Spleen (tissue), 11 donors: ENCODE measurements at regions not wholly inside any gene's neighbourhood (a gene's known extent, or its start where the extent isn't known, plus 50 kb on each side); places are given as distances from the start of the nearest gene placed in this dataset.

Source experiments
- DNase-seq: peaks from one replicate; pipeline ENCODE4 v3.0.0-alpha.2; 2020
- H3K27ac ChIP-seq, 8 donors: fragments of 200-600 bp; sonication (generic) in 7 of 8; 1 replicate in 4 of 8; 2 replicates in 4 of 8; pipeline versions ENCODE4 v1.5.0 to v1.8.0; 2016 to 2021; ENCODE audit warnings: inconsistent platforms in 4 of 8, mild to moderate bottlenecking in 4 of 8, moderate library complexity in 1 of 8
- H3K27me3 ChIP-seq, 7 donors: fragments of 200-600 bp; sonication (generic) in 6 of 7; replicated peaks in 1 of 7; 1 replicate in 4 of 7; 2 replicates in 3 of 7; pipeline versions ENCODE4 v1.5.0 to v1.8.0; 2016 to 2021; ENCODE audit warnings: inconsistent platforms in 3 of 7, mild to moderate bottlenecking in 1 of 7
- H3K36me3 ChIP-seq, 6 donors: fragments of 200-600 bp; sonication (generic) in 5 of 6; 1 replicate in 4 of 6; 2 replicates in 2 of 6; pipeline versions ENCODE4 v1.5.0 to v1.8.0; 2016 to 2021; ENCODE audit warnings: inconsistent platforms in 2 of 6
- H3K4me1 ChIP-seq, 6 donors: fragments of 200-600 bp; sonication (generic) in 5 of 6; 1 replicate in 3 of 6; 2 replicates in 3 of 6; pipeline versions ENCODE4 v1.5.0 to v1.8.0; 2016 to 2021; ENCODE audit warnings: inconsistent platforms in 3 of 6
- H3K4me3 ChIP-seq, 8 donors: fragments of 200-600 bp; sonication (generic) in 7 of 8; 1 replicate in 4 of 8; 2 replicates in 4 of 8; pipeline versions ENCODE4 v1.5.0 to v1.8.0; 2016 to 2021; ENCODE audit warnings: inconsistent platforms in 4 of 8, mild to moderate bottlenecking in 4 of 8, moderate library complexity in 2 of 8
- H3K9me3 ChIP-seq, 8 donors: fragments of 200-600 bp; sonication (generic) in 7 of 8; 1 replicate in 4 of 8; 2 replicates in 4 of 8; pipeline versions ENCODE4 v1.5.0 to v1.8.0; 2016 to 2021; ENCODE audit warnings: inconsistent platforms in 4 of 8
- CTCF ChIP-seq, 11 experiments: fragments of 200-600 bp in 7 of 11; fragments of 450-650 bp in 4 of 11; sonication (generic) in 4 of 11; IDR thresholded peaks in 8 of 11; conservative IDR thresholded peaks in 3 of 11; 1 replicate in 7 of 11; 2 replicates in 4 of 11; pipeline versions ENCODE4 v1.4.0 to v1.8.0; 2016 to 2021; ENCODE audit warnings: antibody characterized with exemption in 11 of 11, inconsistent platforms in 4 of 11, mild to moderate bottlenecking in 1 of 11
- POLR2A ChIP-seq, 3 donors: fragments of 450-650 bp; IDR thresholded peaks; one replicate each; pipeline ENCODE4 v1.5.1; 2017; ENCODE audit warnings: antibody characterized with exemption in 3 of 3, mild to moderate bottlenecking in 1 of 3
- POLR2AphosphoS5 ChIP-seq, 3 donors: sonication (generic); formaldehyde crosslinking; IDR thresholded peaks; one replicate each; pipeline ENCODE4 v1.5.1; 2017; ENCODE audit warnings: antibody characterized with exemption in 3 of 3
- WGBS, 5 donors: extraction: QIAGEN DNeasy Blood & Tissue Kit in 3 of 5; methylation state at CpG; one replicate each; pipeline versions ENCODE4 v1.1.5 to v1.1.7; 2013 to 2018; 5-methylcytosine and 5-hydroxymethylcytosine counted together
- intact Hi-C: fragments of 100-400 bp; cut with DNase I; formaldehyde crosslinking; loops from one replicate; pipeline ENCODE4 v1.15.0; 2023; ENCODE audit warnings: low total_unique reads
- donor health status: healthy with polysubstance abuse.
- donor health status: DM: no; HTN: no; CAD: no; lungs with moderate emphysema.
- donor health status: DM: no; HTN: no; CAD: no.
- donor health status: Bipolar disorder and iron deficiency.
- donor health status: healthy.
- donor health status: DM: no; HTN: no; CAD: no.
- donor health status: DM: yes; HTN: yes; CAD: no.

DNA sequence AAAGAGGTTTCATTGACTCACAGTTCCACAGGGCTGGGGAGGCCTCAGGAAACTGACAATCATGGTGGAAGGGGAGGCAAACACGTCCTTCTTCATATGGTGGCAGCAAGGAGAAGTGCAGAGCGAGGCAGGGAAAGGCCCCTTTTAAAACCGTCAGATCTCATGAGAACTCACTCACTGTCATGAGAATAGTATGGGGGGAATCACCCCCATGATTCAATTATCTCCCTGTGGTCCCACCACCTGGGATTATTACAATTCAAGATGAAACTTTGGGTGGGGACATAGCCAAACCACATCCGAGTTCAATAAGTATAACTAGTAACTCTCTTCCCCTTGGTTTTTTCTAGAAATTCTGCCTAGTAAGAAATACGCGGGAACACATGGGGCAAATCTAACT is 94.9 kb downstream of the AXIN2 start:
- no peak overlapping the region for H3K4me3 ChIP-seq
- peaks cover 0 to 9% (median 0%) of the 10 kb centered on the region in 7 donors for H3K27me3 ChIP-seq
- H3K4me1 ChIP-seq = no peaks in the 10 kb centered on the region
- intact Hi-C loops = no loop called here
- H3K36me3 ChIP-seq = no peaks in the 10 kb centered on the region
- no peaks in the 10 kb centered on the region for H3K9me3 ChIP-seq
- H3K27ac ChIP-seq = no peak overlapping the region
- no peak for DNase-seq
- WGBS, 5 donors = 79 to 85% (median 83%) methylated on average over 6 of the region's 6 CpGs
- TF ChIP-seq POLR2AphosphoS5 (IDR thresholded peaks at IDR 0.05) (no peak), CTCF (IDR thresholded peaks at IDR 0.05 in 8 of 11, conservative IDR thresholded peaks at IDR 0.05 in 3 of 11) (no peak), POLR2A (IDR thresholded peaks at IDR 0.05) (no peak)

- Histone ChIP-seq H3K27me3 (peaks cover 0 to 21% (median 0%) of the 10 kb centered on the region in 7 donors), H3K9me3 (no peaks in the 10 kb centered on the region), H3K4me3 (no peak overlapping the region), H3K36me3 (no peaks in the 10 kb centered on the region), H3K27ac (no peak overlapping the region), H3K4me1 (no peaks in the 10 kb centered on the region)
- no peak for DNase-seq
- WGBS, 5 donors = 68 to 79% (median 77%) methylated on average over 6 to 9 of the region's 9 CpGs
- no peak for TF ChIP-seq POLR2AphosphoS5 (IDR thresholded peaks at IDR 0.05)
- no peak for TF ChIP-seq CTCF (IDR thresholded peaks at IDR 0.05 in 8 of 11, conservative IDR thresholded peaks at IDR 0.05 in 3 of 11)
- TF ChIP-seq POLR2A (IDR thresholded peaks at IDR 0.05) = no peak
- intact Hi-C loops = no loop called here
Observed at GRCh38 chr17:65463242-65463641, 98.2 kb downstream of the AXIN2 start.

GRCh38 chr17:65459677-65460347 is 101.6 kb downstream of the AXIN2 start:
- H3K4me1 ChIP-seq = peaks cover 0 to 5% (median 0%) of the 10 kb centered on the region in 6 donors
- no peak for TF ChIP-seq CTCF (IDR thresholded peaks at IDR 0.05 in 8 of 11, conservative IDR thresholded peaks at IDR 0.05 in 3 of 11)
- no peak for TF ChIP-seq POLR2AphosphoS5 (IDR thresholded peaks at IDR 0.05)
- no peak for TF ChIP-seq POLR2A (IDR thresholded peaks at IDR 0.05)
- no peak for DNase-seq
- peaks cover 0 to 27% (median 0%) of the 10 kb centered on the region in 7 donors for H3K27me3 ChIP-seq
- no peak overlapping the region for H3K27ac ChIP-seq
- 46 to 63% (median 56%) methylated on average over 15 of the region's 15 CpGs for WGBS, 5 donors
- no peaks in the 10 kb centered on the region for H3K9me3 ChIP-seq
- intact Hi-C loops = no loop called here
- no peak overlapping the region for H3K4me3 ChIP-seq
- no peaks in the 10 kb centered on the region for H3K36me3 ChIP-seq

GRCh38 chr17:65457635-65458257 is 103.7 kb downstream of the AXIN2 start:
- Histone ChIP-seq H3K27ac (no peak overlapping the region), H3K4me3 (no peak overlapping the region), H3K27me3 (peaks cover 0 to 21% (median 0%) of the 10 kb centered on the region in 7 donors), H3K4me1 (peaks cover 0 to 5% (median 0%) of the 10 kb centered on the region in 6 donors), H3K36me3 (no peaks in the 10 kb centered on the region), H3K9me3 (no peaks in the 10 kb centered on the region)
- TF ChIP-seq CTCF (IDR thresholded peaks at IDR 0.05 in 8 of 11, conservative IDR thresholded peaks at IDR 0.05 in 3 of 11) (no peak), POLR2AphosphoS5 (IDR thresholded peaks at IDR 0.05) (no peak), POLR2A (IDR thresholded peaks at IDR 0.05) (no peak)
- intact Hi-C loops = no loop called here
- 78 to 86% (median 83%) methylated on average over 11 of the region's 11 CpGs for WGBS, 5 donors
- no peak for DNase-seq
